Ascending aorta (tissue), 2 donors: ENCODE measurements at regions not wholly inside any gene's neighbourhood (a gene's known extent, or its start where the extent isn't known, plus 50 kb on each side); places are given as distances from the start of the nearest gene placed in this dataset.

ENCODE experiments used
- DNase-seq, 2 donors: peaks; one replicate each; pipeline ENCODE4 v3.0.0-alpha.2; 2019; ENCODE audit warnings: low spot score in 2 of 2
- H3K27ac ChIP-seq, 2 donors: fragments of 200-600 bp; sonication (generic); one replicate each; pipeline ENCODE4 v1.5.1; 2016 to 2017; ENCODE audit warnings: mild to moderate bottlenecking in 1 of 2
- H3K27me3 ChIP-seq: fragments of 200-600 bp; sonication (generic); one replicate; pipeline ENCODE4 v1.5.1; 2017
- H3K36me3 ChIP-seq, 2 donors: fragments of 200-600 bp; sonication (generic); one replicate each; pipeline ENCODE4 v1.5.1; 2016
- H3K4me1 ChIP-seq, 2 donors: fragments of 200-600 bp; sonication (generic); one replicate each; pipeline ENCODE4 v1.5.1; 2016 to 2017; ENCODE audit warnings: mild to moderate bottlenecking in 1 of 2
- H3K4me3 ChIP-seq, 2 donors: fragments of 200-600 bp; sonication (generic); one replicate each; pipeline ENCODE4 v1.5.1; 2016 to 2017; ENCODE audit warnings: mild to moderate bottlenecking in 1 of 2
- H3K9me3 ChIP-seq, 2 donors: fragments of 200-600 bp; sonication (generic); one replicate each; pipeline ENCODE4 v1.5.1; 2016
- intact Hi-C: fragments of 100-400 bp; cut with DNase I; formaldehyde crosslinking; loops from one replicate; pipeline ENCODE4 v1.15.1; 2023
- TF ChIP-seq, protein P1 (sequence below), 3 experiments: fragments of 200-600 bp in 2 of 3; fragments of 450-650 bp in 1 of 3; sonication (generic) in 2 of 3; IDR thresholded peaks; one replicate each; pipeline ENCODE4 v1.5.1; 2016 to 2019; ENCODE audit warnings: antibody characterized with exemption in 3 of 3, mild to moderate bottlenecking in 1 of 3, moderate library complexity in 1 of 3

DNA sequence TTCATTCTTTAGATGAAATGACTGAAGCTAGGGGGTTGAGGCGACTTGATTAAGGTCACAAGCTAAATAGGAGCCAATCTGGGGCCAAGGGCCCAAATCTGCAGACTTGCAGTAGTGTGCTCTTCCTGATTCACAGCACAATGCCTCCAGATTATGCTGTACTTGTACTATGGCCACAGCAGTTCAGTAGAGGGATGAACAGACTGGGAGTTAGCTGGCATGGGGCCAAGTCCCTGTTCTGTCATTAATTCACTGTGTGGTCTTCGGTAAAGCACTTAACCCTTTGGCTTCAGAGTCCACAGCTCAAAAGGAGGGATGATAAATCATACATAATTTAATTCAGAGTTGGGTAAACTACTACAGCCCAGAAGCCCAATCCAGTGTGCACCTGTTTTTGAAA lies 196.8 kb downstream of the XPNPEP1 start:
- TF ChIP-seq, protein P1, sequence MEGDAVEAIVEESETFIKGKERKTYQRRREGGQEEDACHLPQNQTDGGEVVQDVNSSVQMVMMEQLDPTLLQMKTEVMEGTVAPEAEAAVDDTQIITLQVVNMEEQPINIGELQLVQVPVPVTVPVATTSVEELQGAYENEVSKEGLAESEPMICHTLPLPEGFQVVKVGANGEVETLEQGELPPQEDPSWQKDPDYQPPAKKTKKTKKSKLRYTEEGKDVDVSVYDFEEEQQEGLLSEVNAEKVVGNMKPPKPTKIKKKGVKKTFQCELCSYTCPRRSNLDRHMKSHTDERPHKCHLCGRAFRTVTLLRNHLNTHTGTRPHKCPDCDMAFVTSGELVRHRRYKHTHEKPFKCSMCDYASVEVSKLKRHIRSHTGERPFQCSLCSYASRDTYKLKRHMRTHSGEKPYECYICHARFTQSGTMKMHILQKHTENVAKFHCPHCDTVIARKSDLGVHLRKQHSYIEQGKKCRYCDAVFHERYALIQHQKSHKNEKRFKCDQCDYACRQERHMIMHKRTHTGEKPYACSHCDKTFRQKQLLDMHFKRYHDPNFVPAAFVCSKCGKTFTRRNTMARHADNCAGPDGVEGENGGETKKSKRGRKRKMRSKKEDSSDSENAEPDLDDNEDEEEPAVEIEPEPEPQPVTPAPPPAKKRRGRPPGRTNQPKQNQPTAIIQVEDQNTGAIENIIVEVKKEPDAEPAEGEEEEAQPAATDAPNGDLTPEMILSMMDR (IDR thresholded peaks at IDR 0.05): no peak
- no peak for DNase-seq
- Histone ChIP-seq H3K4me1 (no peaks in the 10 kb centered on the region), H3K27ac (no peak overlapping the region), H3K27me3 (no peaks in the 10 kb centered on the region), H3K9me3 (no peaks in the 10 kb centered on the region), H3K36me3 (no peaks in the 10 kb centered on the region), H3K4me3 (no peak overlapping the region)
- intact Hi-C loops: no loop called here

DNA sequence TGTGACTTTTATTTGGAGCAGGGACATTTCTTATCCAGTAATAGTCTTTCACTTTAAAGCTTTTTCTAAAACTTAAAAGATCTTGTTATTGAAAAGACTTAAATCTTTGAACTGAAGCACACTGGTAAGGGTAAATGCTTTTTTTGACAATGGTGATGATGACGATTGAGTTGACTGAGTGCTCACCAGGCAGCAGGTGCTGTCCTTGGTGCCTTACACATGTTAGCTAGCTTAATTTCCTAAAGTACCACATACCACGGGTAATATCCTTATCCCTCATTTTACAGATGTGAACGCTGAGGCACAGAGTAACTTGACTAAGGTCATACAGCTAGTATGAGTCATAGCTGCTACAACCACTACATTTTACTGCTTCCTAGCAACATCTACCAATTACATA lies 200.0 kb downstream of the XPNPEP1 start:
- H3K36me3 ChIP-seq: no peaks in the 10 kb centered on the region
- H3K27ac ChIP-seq: no peak overlapping the region
- no peaks in the 10 kb centered on the region for H3K9me3 ChIP-seq
- no peaks in the 10 kb centered on the region for H3K4me1 ChIP-seq
- intact Hi-C loops: no loop called here
- TF ChIP-seq, protein P1 (IDR thresholded peaks at IDR 0.05): no peak
- H3K27me3 ChIP-seq: no peaks in the 10 kb centered on the region
- DNase-seq: no peak
- H3K4me3 ChIP-seq: no peak overlapping the region

DNA sequence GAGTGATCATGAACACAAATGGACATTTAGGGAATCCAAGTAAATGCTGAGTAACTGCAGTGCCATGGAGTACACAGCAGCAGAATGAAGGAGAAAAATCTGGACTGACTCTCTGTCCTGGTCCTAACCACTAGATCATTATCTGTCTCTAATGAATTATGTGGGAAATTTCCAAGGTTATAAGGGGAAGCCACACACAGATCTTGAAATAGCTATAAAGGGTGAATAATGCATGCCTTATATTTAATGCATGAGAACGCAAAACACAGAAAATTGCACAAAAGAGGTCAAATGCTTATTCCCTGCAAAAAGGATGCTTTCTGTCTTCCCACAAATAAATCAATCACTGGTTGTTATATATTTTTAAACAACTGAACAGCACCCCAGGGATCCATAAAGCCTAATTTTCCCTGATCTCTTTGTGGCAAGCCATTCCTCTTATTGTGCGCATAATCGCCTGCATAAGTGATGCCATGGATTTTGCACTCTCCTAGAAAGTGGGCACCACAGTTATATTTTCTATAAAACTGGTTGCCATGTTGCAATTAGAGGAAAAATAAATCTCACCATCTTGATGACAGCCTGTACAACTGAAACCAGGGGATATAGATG lies 201.8 kb downstream of the XPNPEP1 start:
- Histone ChIP-seq H3K4me1 (no peaks in the 10 kb centered on the region), H3K27ac (no peak overlapping the region), H3K27me3 (no peaks in the 10 kb centered on the region), H3K36me3 (no peaks in the 10 kb centered on the region), H3K9me3 (no peaks in the 10 kb centered on the region), H3K4me3 (no peak overlapping the region)
- TF ChIP-seq, protein P1 (IDR thresholded peaks at IDR 0.05): no peak
- no peak for DNase-seq
- intact Hi-C loops: no loop called here

DNA sequence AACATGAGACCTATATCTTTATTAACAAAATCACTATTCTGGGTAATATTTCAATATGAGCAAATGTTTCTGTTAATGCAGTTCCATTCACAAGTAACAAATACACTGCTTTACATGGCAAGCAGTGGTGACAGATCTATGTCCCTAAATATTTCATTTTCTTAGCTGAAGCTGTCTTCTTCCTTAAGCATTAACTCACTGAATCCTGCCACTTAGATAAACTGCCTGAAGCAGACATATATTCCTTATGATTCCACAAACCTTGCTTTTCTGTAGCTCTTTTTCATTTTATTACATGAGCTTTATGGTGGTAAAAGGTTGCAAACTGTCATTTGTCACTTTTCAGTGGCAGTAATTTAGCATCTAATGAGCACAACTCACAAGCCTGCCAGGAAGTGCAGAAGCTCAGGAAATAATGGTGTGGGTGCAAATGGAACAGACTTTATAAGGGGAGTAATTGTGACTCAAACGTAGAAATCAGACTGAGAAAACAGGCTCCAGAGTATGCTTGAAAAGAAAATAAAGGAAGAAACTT lies 217.2 kb downstream of the XPNPEP1 start:
- TF ChIP-seq, protein P1 (IDR thresholded peaks at IDR 0.05): no peak
- Histone ChIP-seq H3K9me3 (no peaks in the 10 kb centered on the region), H3K4me1 (no peaks in the 10 kb centered on the region), H3K27ac (no peak overlapping the region), H3K36me3 (no peaks in the 10 kb centered on the region), H3K4me3 (no peak overlapping the region), H3K27me3 (no peaks in the 10 kb centered on the region)
- intact Hi-C loops: no loop called here
- DNase-seq: no peak

DNA sequence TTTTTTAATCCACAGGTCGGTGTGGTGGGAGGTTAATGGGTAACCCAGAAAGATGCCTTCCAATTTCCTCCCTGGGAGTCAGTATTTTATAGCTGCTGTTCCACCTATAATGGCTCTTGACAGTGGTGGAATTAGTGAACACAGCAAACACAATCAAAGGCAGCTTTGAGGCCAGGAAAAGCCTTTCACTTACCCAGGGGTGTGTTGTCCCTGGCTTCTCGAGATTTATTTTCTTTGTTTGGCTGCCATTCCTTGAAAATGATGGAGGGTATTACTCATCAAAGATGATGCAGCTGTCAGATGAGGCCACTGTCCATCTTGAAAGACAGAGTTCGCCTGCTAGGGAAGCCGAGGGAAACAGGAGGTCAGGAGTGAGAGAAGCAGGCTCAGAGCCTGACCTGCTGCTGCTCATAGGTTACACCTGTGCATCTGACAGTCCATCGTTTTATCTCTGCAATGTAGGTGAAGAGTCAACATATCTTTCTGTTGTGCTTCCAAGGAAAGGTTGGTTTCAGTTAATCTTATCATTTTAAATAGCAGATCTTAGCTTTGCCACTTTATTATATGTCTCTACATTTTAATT lies 221.6 kb downstream of the XPNPEP1 start:
- TF ChIP-seq, protein P1 (IDR thresholded peaks at IDR 0.05): no peak
- H3K4me1 ChIP-seq: no peaks in the 10 kb centered on the region
- intact Hi-C loops: no loop called here
- DNase-seq: no peak
- H3K4me3 ChIP-seq: no peak overlapping the region
- no peak overlapping the region for H3K27ac ChIP-seq
- no peaks in the 10 kb centered on the region for H3K9me3 ChIP-seq
- H3K27me3 ChIP-seq: no peaks in the 10 kb centered on the region
- H3K36me3 ChIP-seq: no peaks in the 10 kb centered on the region
